Fibroblast of mammary gland (primary cell): ENCODE measurements at regions not wholly inside any gene's neighbourhood (a gene's known extent, or its start where the extent isn't known, plus 50 kb on each side); places are given as distances from the start of the nearest gene placed in this dataset.
"Not testable (repeated sequence)": the region's sequence is repeated elsewhere in the genome, so short reads cannot be mapped to it uniquely, and the experiment has no call there.

Experiments
- DNase-seq: peaks from one replicate; pipeline ENCODE4 v3.0.0-alpha.2; 2010; ENCODE audit warnings: low read depth
- H3K4me3 ChIP-seq: 2 replicates; pipeline ENCODE4 v1.5.1; 2011; ENCODE audit warnings: low read depth, mild to moderate bottlenecking, low read length, moderate library complexity; ENCODE audit not compliant: control insufficient read depth
- TF ChIP-seq, protein P1 (sequence below): conservative IDR thresholded peaks from 2 replicates; pipeline ENCODE4 v1.5.1; 2011; ENCODE audit warnings: low read depth, low read length, inconsistent platforms; ENCODE audit not compliant: control insufficient read depth, insufficient read depth

DNA sequence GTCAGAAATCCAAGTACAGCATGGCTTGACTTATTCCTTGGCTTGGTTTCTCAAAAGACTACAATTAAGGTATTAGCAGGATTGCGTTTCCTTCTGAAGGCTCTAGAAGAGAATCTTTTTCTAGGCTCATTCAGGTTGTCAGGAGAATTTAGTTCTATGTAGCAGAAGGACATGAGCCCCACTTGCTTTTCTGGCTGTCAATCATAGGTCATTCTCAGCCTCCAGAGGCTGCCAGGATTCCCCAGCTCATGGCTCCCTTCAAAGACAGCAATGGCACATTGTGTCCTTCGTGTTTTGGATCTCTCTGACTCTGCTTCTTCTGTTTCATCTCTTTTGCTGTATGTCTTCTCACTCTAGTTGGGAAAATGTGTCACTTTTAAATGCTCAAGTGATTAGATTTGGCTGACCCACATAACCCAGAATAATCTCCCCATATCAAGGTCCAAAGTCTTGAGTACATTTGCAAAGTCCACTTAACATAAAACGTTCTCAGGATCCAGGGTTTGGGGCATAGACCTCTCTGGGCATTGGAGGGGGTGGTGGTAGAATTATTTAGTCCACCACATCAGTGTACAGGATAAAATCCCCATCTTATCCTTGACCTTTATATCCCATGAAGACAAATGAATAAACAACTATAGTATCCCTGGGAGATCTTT, 126.7 kb upstream of the BCL9 start:
- H3K4me3 ChIP-seq = no peak overlapping the region
- TF ChIP-seq, protein P1, sequence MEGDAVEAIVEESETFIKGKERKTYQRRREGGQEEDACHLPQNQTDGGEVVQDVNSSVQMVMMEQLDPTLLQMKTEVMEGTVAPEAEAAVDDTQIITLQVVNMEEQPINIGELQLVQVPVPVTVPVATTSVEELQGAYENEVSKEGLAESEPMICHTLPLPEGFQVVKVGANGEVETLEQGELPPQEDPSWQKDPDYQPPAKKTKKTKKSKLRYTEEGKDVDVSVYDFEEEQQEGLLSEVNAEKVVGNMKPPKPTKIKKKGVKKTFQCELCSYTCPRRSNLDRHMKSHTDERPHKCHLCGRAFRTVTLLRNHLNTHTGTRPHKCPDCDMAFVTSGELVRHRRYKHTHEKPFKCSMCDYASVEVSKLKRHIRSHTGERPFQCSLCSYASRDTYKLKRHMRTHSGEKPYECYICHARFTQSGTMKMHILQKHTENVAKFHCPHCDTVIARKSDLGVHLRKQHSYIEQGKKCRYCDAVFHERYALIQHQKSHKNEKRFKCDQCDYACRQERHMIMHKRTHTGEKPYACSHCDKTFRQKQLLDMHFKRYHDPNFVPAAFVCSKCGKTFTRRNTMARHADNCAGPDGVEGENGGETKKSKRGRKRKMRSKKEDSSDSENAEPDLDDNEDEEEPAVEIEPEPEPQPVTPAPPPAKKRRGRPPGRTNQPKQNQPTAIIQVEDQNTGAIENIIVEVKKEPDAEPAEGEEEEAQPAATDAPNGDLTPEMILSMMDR = no peak
- no peak for DNase-seq

DNA sequence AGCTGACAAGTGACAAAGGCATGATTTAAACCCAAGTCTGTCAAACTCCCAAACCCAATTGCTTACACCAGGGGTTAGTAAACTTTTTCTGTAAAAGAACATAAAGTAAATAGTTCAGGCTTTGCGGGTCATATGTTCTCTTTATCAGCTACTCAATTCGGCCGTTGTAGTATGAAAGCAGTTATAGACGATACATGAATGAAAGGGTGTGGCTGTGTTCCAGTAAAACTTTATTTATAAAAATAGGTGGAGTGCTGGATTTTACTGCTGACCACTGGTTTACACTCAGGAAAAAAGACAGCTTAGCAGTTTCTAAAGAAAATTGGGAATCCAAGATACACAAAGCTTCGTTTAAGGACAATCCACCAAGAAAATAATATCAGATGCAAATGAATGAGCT, 124.3 kb upstream of the BCL9 start:
- H3K4me3 ChIP-seq = no peak overlapping the region
- TF ChIP-seq, protein P1 = no peak
- DNase-seq = no peak

DNA sequence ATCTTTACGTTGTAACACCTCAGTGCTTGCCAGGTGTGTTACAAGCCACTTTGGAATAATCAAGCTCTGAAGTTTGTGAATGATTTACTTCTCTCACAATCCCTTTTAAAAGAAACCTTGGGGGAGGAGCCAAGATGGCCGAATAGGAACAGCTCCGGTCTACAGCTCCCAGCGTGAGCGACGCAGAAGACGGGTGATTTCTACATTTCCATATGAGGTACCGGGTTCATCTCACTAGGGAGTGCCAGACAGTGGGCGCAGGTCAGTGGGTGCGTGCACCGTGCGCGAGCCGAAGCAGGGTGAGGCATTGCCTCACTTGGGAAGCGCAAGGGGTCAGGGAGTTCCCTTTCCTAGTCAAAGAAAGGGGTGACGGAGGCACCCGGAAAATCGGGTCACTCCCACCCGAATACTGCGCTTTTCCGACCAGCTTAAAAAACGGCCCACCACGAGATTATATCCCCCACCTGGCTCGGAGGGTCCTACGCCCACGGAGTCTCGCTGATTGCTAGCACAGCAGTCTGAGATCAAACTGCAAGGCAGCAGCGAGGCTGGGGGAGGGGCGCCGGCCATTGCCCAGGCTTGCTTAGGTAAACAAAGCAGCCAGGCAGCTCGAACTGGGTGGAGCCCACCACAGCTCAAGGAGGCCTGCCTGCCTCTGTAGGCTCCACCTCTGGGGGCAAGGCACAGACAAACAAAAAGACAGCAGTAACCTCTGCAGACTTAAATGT, 118.0 kb upstream of the BCL9 start:
- H3K4me3 ChIP-seq, DNase-seq: not testable (repeated sequence)

DNA sequence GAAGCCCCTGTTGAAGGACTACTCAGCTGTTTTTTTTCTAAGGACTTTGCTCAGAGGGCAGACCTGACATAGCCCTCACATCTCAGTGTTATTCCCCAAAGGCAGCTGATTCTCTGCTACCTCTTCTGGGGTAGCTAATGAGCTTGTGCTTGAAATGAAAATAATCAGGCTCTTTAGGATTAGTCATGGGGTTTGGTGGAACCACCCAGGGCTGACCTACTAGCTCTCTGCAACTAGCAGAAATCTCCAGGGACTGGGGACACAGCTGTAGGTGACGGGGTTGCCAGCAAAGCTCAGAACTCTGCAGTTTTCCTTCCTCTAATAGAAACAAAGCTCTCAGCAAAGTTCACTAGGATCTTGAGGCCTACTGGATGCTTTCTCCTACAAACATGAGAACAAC, 106.4 kb upstream of the BCL9 start:
- TF ChIP-seq, protein P1 = no peak
- H3K4me3 ChIP-seq = no peak overlapping the region
- no peak for DNase-seq

DNA sequence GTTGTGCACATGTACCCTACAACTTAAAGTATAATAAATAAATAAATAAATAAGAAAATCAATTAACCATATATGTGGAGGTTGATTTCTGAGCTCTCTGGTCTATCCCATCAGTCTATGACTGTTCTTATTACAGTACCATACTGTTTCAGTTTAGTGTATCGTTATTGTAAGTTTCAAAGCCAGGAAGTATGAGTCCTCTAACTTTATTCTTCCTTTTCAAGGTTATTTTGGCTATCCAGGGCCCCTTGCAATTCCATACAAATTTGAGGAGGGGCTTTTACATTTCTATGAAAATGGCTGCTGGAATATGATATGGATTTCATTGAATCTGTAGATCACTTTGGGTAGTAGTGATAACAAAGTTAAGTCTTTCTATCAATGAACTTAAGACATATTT, 96.9 kb upstream of the BCL9 start:
- DNase-seq = no peak
- TF ChIP-seq, protein P1 = no peak
- H3K4me3 ChIP-seq = no peak overlapping the region

DNA sequence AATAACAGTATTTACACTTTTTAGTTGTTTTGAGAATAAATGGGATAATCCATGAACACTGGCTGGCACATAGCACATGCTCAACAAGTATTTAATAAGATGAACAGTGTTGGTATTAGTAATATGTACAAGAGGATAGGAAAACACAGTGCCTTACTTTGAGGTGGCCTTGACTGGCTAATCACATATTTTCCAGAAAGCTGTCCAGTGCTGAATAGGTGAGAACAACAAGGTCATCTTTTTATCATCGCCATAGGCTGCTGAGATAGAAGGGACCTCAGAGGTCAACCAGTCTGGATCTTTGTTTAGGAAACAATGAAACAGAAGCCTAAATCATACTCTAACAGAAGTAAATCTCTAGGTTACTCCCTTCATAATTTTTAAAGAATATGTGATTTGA, 89.7 kb upstream of the BCL9 start:
- no peak overlapping the region for H3K4me3 ChIP-seq
- TF ChIP-seq, protein P1 = no peak
- DNase-seq = no peak

DNA sequence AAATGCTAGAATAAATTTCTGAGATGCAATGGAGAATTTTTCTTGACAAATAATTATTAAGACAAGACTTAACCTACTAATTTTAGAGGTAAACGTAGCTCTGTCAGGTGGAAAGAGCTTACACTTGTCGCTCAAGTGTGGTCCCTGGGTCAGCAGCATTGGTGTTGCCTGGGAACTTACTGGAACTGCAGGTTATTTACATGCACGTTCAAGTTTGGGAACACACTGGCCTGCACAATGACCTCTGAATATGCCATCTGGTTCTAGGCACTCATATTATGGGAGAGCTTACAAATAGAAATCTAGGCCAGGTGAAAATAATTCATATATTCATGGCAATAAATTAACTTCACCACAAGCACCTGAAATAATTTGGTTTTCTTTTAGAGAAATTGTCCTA, 88.5 kb upstream of the BCL9 start:
- H3K4me3 ChIP-seq = no peak overlapping the region
- TF ChIP-seq, protein P1 = no peak
- no peak for DNase-seq
